Peyer's patch (tissue), 4 donors: ENCODE measurements at regions not wholly inside any gene's neighbourhood (a gene's known extent, or its start where the extent isn't known, plus 50 kb on each side); places are given as distances from the start of the nearest gene placed in this dataset.

Experiments used
- POLR2A ChIP-seq, 2 donors: fragments of 450-650 bp; IDR thresholded peaks; one replicate each; pipeline ENCODE4 v1.5.1; 2017; ENCODE audit warnings: antibody characterized with exemption in 2 of 2, mild to moderate bottlenecking in 2 of 2, moderate library complexity in 2 of 2
- TF ChIP-seq, protein P1 (sequence below), 6 experiments: fragments of 450-650 bp in 4 of 6; fragments of 200-600 bp in 2 of 6; sonication (generic) in 1 of 6; IDR thresholded peaks; one replicate each; pipeline ENCODE4 v1.5.1; 2017 to 2019; ENCODE audit warnings: antibody characterized with exemption in 6 of 6, mild to moderate bottlenecking in 3 of 6, moderate library complexity in 1 of 6

GRCh38 chr14:83764656-83765599 lies 1765.0 kb upstream of the FLRT2 start:
- TF ChIP-seq, protein P1, sequence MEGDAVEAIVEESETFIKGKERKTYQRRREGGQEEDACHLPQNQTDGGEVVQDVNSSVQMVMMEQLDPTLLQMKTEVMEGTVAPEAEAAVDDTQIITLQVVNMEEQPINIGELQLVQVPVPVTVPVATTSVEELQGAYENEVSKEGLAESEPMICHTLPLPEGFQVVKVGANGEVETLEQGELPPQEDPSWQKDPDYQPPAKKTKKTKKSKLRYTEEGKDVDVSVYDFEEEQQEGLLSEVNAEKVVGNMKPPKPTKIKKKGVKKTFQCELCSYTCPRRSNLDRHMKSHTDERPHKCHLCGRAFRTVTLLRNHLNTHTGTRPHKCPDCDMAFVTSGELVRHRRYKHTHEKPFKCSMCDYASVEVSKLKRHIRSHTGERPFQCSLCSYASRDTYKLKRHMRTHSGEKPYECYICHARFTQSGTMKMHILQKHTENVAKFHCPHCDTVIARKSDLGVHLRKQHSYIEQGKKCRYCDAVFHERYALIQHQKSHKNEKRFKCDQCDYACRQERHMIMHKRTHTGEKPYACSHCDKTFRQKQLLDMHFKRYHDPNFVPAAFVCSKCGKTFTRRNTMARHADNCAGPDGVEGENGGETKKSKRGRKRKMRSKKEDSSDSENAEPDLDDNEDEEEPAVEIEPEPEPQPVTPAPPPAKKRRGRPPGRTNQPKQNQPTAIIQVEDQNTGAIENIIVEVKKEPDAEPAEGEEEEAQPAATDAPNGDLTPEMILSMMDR (IDR thresholded peaks at IDR 0.05): no peak
- TF ChIP-seq POLR2A (IDR thresholded peaks at IDR 0.05): no peak
